Stimulated activated naive CD8-positive, alpha-beta T cell treated with anti-CD3 and anti-CD28 coated beads, Interleukin-15, Interleukin-2, amounts not matched to agents 100 ng/mL and 50 ng/mL, for 24 hours (primary cell): ENCODE measurements at regions not wholly inside any gene's neighbourhood (a gene's known extent, or its start where the extent isn't known, plus 50 kb on each side); places are given as distances from the start of the nearest gene placed in this dataset.
A peak's percentile ranks its signal among the peaks of the same experiment; 100 is the strongest.
"Not testable (repeated sequence)": the region's sequence is repeated elsewhere in the genome, so short reads cannot be mapped to it uniquely, and the experiment has no call there.

ENCODE experiments used
- H3K27ac Mint-ChIP-seq: one replicate; pipeline ENCODE4 v1.8.0; 2021; ENCODE audit warnings: mild to moderate bottlenecking, mixed read lengths
- H3K27me3 Mint-ChIP-seq: one replicate; pipeline ENCODE4 v1.8.0; 2021; ENCODE audit warnings: mixed read lengths
- H3K36me3 Mint-ChIP-seq: one replicate; pipeline ENCODE4 v1.8.0; 2021; ENCODE audit warnings: low read depth, mixed read lengths
- H3K4me1 Mint-ChIP-seq: one replicate; pipeline ENCODE4 v1.8.0; 2021; ENCODE audit warnings: low read depth, mixed read lengths
- H3K4me3 Mint-ChIP-seq: one replicate; pipeline ENCODE4 v1.8.0; 2021; ENCODE audit warnings: mild to moderate bottlenecking, mixed read lengths
- H3K9me3 Mint-ChIP-seq: one replicate; pipeline ENCODE4 v1.8.0; 2021; ENCODE audit warnings: mixed read lengths

DNA sequence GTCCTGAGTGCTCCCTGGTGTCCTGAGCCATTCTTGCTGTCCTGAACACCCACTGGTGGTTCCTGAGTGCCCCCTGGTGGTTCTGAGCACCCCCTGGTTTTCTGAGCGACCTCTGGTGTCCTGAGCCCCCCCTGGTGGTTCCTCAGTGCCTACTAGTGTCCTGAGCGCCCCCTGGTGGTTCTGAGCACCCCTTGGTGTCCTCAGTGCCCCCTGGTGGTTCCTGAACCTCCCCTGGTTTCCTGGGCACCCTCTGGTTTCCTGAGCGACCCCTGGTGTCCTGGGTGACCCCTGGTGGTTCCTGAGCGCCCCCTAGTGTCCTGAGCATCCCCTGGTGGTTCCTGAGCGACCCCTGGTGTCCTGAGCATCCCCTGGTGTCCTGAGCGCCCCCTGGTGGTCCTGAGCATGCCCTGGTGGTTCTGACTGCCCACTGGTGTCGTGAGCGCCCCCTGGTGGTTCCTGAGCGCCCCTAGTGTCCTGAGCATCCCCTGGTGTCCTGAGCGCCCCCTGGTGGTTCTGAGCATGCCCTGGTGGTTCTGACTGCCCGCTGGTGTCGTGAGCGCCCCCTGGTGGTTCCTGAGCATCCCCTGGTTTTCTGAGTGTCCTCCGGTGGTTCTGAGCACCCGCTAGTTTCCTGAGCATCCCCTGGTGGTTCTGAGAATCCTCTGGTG lies 473.1 kb downstream of the TMEM121 start:
- Mint-ChIP-seq H3K27ac (peak overlapping the region; percentile 58), H3K9me3 (no peaks in the 10 kb centered on the region), H3K4me3 (peak overlapping the region; percentile 43), H3K4me1 (peaks cover 55% of the 10 kb centered on the region), H3K36me3 (no peaks in the 10 kb centered on the region), H3K27me3 (no peaks in the 10 kb centered on the region)

DNA sequence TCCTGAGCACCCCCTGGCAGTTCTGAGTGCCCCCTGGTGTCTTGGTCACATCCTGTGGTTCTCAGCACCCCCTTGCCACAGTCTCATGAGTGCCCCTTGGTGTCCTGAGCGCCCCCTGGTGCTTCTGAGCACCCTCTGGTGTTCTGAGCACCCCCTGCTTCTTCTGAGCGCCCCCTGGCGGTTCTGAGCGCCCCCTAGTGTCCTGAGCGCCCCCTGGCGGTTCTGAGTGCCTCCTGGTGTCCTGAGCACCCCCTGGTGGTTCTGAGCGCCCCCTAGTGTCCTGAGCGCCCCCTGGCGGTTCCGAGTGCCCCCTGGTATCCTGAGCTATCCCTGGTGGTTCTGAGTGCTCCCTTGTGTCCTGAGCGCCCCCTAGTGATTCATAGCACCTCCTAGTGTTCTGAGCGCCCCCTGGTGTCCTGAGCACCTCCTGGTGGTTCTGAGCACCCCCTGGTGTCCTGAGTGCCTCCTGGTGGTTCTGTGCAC lies 473.7 kb downstream of the TMEM121 start:
- not testable (repeated sequence) for H3K27me3 Mint-ChIP-seq, H3K4me3 Mint-ChIP-seq, H3K36me3 Mint-ChIP-seq, H3K9me3 Mint-ChIP-seq
- H3K4me1 Mint-ChIP-seq, result peaks cover 55% of the 10 kb centered on the region
- peak overlapping the region; percentile 26 for H3K27ac Mint-ChIP-seq

DNA sequence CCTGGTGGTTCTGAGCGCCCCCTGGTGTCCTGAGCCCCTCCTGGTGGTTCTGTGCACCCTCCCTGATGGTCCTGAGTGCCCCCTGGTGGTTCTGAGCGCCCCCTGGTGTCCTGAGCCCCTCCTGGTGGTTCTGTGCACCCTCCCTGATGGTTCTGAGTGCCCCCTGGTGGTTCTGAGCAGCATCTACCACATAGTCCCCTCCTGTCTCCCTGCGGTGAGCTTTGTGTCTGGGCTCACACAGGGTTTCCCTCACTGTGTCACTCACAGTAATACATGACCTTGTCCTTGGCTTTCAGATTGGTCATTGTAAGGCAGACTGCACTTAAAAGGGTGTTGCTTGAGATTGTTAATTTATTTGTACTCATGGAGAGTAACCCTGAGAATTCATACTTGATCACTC lies 474.9 kb downstream of the TMEM121 start:
- Mint-ChIP-seq H3K4me1 (peaks cover 62% of the 10 kb centered on the region), H3K27ac (peak overlapping the region; percentile 65)
- H3K9me3 Mint-ChIP-seq, H3K4me3 Mint-ChIP-seq, H3K36me3 Mint-ChIP-seq, H3K27me3 Mint-ChIP-seq: not testable (repeated sequence)

DNA sequence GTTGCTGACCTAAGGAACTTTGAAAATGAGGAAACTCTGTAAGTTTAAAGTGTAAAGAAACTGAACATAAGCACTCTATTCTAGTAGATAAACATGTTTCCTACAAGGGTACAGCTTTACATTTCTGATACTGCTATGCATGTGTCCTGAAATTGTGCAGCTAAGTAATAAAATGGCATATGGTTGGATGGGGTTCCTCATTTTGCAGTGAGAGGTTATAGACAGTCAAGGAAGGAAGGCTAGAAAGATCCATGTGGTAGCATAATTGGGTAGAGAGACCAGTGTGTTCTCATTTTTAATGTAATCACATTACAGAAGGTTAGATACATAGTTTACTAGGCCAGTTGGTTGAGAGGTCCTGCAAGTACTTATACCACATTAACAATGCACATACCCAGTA lies 477.0 kb downstream of the TMEM121 start:
- Mint-ChIP-seq H3K36me3 (no peaks in the 10 kb centered on the region), H3K9me3 (no peaks in the 10 kb centered on the region), H3K27ac (peak overlapping the region; percentile 2), H3K4me1 (peaks cover 72% of the 10 kb centered on the region), H3K4me3 (peak overlapping the region; percentile 6), H3K27me3 (no peaks in the 10 kb centered on the region)

DNA sequence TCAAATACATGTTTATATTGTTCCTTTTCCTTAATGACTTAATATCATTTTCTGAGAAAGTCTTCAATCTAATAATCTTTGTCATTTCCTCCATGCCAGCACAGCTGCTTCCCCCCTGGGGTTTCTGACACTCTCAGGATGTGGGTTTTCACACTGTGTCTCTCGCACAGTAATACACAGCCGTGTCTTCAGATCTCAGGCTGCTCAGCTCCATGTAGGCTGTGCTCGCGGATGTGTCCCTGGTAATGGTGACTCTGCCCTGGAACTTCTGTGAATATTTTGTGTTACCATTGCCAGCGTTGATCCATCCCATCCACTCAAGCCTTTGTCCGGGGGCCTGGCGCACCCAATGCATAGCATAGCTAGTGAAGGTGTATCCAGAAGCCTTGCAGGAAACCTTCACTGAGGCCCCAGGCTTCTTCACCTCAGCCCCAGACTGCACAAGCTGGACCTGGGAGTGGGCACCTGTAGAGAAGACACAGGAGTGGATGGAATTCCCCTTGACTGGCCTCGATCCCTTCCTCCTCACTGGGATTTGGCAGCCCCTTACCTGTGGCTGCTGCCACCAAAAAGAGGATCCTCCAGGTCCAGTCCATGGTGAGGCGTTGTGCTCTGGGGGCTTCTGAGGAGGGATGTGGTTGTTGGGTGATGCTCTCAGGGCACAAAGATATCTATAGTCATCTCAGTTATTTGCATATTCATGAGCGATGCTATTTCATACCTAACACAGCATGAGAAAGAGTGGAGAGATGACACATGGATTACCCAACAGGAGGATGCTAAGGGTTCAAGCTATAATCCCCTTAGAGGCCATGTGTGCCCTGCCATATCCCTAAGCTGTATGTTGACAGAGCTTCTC lies 478.8 kb downstream of the TMEM121 start:
- Mint-ChIP-seq H3K4me3 (peak overlapping the region; percentile 75), H3K27ac (peak overlapping the region; percentile 90), H3K4me1 (peaks cover 75% of the 10 kb centered on the region)
- H3K27me3 Mint-ChIP-seq, H3K36me3 Mint-ChIP-seq, H3K9me3 Mint-ChIP-seq: not testable (repeated sequence)

DNA sequence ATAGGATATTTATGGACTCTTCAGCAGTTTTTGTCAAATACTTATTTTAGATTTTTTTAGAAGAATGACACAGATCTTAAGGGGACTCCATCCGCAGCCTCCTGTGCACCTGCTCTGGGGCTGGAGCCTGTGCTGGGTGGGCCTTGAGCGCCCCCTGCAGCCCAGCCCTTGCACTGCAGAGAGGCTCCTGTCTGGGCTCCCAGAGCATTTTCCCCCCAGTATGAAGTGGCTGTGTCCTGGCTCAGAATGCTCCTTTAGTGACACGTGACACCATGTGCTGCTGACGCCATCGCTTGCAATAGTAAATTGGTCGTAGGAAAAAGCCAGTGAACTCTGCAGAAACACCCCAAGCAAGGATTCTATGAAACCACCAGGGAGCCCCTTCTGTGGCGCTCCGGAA lies 479.7 kb downstream of the TMEM121 start:
- H3K36me3 Mint-ChIP-seq, H3K27me3 Mint-ChIP-seq, H3K9me3 Mint-ChIP-seq: not testable (repeated sequence)
- Mint-ChIP-seq H3K27ac (peak overlapping the region; percentile 90), H3K4me3 (peak overlapping the region; percentile 77), H3K4me1 (peaks cover 83% of the 10 kb centered on the region)

DNA sequence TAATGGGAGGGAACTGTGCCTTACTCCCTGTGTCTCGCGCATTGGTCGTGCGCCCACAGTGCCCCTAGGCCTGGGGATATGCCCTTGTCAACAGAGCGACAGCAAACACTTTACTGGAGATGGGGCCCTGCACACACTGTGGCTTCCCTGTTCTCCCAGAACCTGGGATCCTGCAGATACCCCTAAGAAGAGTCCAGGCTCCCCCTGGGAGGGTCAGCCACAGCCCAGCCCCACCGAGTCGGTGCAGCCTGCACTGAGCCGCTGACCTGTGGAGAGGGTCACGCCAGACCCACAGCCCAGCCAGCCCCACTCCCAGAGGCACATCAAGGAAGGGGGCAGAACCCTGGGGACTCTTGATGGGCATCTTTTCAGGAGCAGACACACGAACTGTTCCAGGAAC lies 480.3 kb downstream of the TMEM121 start:
- peak overlapping the region; percentile 77 for H3K4me3 Mint-ChIP-seq
- not testable (repeated sequence) for H3K27me3 Mint-ChIP-seq

DNA sequence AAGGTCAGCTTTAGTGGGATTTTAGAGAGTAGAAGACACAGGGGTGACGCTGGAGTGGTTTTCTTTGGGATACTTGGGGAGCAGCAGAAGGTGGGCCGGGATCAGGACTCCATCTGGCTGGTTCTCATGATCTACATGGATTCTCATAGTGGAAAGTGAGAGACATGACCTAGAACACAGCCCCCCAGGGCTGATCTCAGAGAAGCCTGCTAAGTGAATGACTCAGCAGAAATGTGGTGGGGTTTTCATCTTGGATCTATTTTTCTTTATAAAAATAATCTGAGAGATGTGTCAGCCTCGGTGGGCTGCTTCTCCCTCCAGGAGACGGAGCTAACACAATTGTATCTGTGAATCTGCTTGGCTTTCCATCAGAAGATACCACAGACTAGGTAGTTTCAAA lies 484.4 kb downstream of the TMEM121 start:
- Mint-ChIP-seq H3K9me3 (no peaks in the 10 kb centered on the region), H3K4me1 (peaks cover 85% of the 10 kb centered on the region), H3K27ac (peak overlapping the region; percentile 86)

More for the DNA sequence above, 480.3 kb downstream of the TMEM121 start:
- not testable (repeated sequence) for H3K36me3 Mint-ChIP-seq, H3K9me3 Mint-ChIP-seq
- Mint-ChIP-seq H3K4me1 (peaks cover 84% of the 10 kb centered on the region), H3K27ac (peak overlapping the region; percentile 90)

DNA sequence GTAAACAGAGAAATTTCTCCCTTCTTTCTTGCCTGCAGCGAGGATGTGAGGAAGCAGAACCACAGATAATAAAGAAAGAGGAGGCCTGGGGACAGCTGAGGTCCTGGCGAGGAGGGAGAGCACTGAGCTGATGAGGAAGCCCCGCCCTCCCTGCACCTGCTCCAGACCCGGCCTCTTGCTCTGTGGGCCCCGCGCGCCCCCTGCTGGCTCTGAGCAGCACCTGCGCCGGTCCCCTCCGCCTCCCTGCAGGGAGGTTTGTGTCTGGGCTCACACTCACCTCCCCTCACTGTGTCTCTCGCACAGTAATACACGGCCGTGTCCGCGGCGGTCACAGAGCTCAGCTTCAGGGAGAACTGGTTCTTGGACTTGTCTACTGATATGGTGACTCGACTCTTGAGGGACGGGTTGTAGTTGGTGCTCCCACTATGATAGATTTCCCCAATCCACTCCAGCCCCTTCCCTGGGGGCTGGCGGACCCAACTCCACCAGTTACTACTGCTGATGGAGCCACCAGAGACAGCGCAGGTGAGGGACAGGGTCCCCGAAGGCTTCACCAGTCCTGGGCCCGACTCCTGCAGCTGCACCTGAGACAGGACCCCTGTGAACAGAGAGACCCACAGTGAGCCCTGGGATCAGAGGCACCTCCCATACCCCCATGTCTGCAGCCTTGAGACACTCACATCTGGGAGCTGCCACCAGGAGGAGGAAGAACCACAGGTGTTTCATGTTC lies 485.4 kb downstream of the TMEM121 start:
- Mint-ChIP-seq H3K27ac (peak overlapping the region; percentile 86), H3K4me3 (peak overlapping the region; percentile 64), H3K4me1 (peaks cover 81% of the 10 kb centered on the region)
- H3K36me3 Mint-ChIP-seq, H3K27me3 Mint-ChIP-seq, H3K9me3 Mint-ChIP-seq: not testable (repeated sequence)

More for the DNA sequence above, 484.4 kb downstream of the TMEM121 start:
- H3K27me3 Mint-ChIP-seq, result peaks cover 3% of the 10 kb centered on the region
- peaks cover 3% of the 10 kb centered on the region for H3K36me3 Mint-ChIP-seq
- no peak overlapping the region for H3K4me3 Mint-ChIP-seq

DNA sequence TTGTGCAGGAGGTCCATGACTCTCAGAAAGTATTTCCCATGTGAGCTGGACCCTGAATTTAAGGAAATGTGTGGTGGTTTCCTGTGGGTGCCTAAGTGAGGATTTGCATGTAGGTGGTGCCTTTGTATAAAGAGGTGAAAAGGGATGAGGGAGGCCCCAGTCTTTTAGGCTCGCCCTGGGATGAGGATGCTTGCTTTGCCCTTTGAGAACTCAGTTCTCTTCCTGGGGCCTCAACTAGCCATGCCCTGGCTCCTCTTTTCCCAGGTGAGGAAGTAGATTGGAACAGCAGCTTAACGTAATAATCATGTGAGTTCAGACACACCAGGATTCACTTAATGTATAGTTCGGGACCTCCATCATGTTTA lies 486.0 kb downstream of the TMEM121 start:
- not testable (repeated sequence) for H3K9me3 Mint-ChIP-seq, H3K27me3 Mint-ChIP-seq, H3K36me3 Mint-ChIP-seq
- Mint-ChIP-seq H3K27ac (peak overlapping the region; percentile 86), H3K4me1 (peaks cover 79% of the 10 kb centered on the region), H3K4me3 (peak overlapping the region; percentile 64)

DNA sequence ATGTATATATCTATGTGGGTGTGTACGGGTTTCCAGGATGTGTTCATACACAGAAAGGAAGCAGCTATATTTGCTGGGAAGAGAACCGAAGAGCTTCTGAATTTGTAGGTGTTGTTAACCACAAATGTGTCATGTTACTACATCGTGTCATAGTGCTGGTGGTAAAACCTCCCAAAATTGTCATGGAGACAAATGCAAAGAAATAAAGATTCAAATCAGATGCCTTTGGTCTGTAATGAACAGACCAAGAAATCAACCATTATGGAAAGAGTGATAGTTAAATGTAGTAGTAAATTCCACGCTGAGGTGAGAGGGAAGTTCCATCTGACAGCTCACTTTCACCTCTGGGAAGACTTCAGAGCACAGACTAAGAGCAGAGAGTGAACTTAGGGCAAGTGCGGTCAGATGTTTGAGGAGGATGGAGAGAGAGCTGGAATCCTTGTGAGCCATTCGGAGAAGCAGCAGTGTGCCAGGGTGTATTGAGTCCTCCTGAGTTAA lies 487.5 kb downstream of the TMEM121 start:
- Mint-ChIP-seq H3K9me3 (no peaks in the 10 kb centered on the region), H3K4me1 (peaks cover 69% of the 10 kb centered on the region), H3K4me3 (peak overlapping the region; percentile 73), H3K27me3 (peaks cover 6% of the 10 kb centered on the region), H3K36me3 (peaks cover 3% of the 10 kb centered on the region), H3K27ac (peak overlapping the region; percentile 98)

DNA sequence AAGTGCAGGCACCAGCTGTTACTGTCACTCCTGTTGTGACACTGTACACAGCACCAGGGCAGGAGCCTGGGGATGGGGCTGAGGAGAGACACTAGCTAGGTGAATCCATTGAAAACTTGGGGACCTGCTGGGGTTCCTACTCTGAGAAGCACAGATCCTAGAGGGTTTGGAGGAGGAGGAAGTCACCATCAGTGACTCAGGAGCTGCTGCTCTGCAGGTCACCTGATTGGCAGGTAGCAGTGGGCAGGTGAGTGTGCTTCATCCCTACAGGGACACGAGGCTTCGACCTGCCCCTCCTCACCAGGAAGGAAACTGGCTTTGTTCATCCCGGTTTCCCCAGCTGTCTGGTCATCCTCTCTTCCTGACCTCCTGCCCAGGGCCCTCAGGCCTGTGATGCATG lies 491.6 kb downstream of the TMEM121 start:
- H3K9me3 Mint-ChIP-seq, H3K27ac Mint-ChIP-seq, H3K4me3 Mint-ChIP-seq, H3K36me3 Mint-ChIP-seq: not testable (repeated sequence)
- Mint-ChIP-seq H3K4me1 (peaks cover 61% of the 10 kb centered on the region), H3K27me3 (peaks cover 11% of the 10 kb centered on the region)

DNA sequence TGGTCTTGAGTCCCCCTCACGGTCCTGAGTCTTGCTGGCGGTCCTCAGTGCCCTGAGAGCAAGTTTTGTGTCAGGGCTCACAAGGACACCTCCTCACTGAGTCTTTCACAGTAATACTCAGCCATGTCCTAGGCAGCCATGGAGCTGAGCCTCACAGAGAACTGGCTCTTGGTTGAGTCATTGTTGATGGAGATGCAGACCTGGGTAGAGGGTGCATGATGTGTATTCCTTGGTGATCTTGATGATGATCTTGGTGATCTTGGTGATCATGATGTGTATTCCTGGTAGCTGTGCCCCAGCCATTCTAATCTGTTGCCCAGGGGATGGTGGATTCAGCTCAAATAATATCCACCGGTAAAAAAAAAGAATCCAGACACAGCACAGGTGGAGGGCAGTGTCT lies 495.4 kb downstream of the TMEM121 start:
- H3K27me3 Mint-ChIP-seq, result peaks cover 13% of the 10 kb centered on the region
- H3K9me3 Mint-ChIP-seq, result peaks cover 12% of the 10 kb centered on the region
- H3K4me3 Mint-ChIP-seq, result no peak overlapping the region
- H3K4me1 Mint-ChIP-seq, result peaks cover 63% of the 10 kb centered on the region
- H3K36me3 Mint-ChIP-seq, result peaks cover 10% of the 10 kb centered on the region
- peak overlapping the region; percentile 89 for H3K27ac Mint-ChIP-seq

DNA sequence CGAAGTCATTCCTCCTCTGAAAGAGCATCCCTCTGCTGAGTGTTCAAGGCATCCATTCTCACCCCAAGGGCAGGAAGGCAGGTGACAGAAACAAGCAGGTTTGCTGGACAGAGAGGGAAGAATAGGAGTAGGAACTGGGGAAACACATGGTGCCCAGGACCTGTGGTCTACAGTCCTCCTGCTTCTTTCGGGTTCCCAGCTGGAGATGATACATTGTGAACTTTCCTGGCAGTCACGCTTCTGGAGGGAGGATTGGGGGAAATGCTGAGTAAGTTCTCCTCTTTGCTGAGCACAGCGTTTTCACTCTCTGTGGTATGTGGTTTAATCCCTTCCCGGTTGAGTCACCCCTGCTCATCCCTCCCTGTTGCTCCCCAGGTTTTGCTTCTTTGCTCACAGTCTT lies 496.3 kb downstream of the TMEM121 start:
- H3K4me1 Mint-ChIP-seq, result peaks cover 63% of the 10 kb centered on the region
- H3K4me3 Mint-ChIP-seq, H3K27me3 Mint-ChIP-seq: not testable (repeated sequence)
- peaks cover 12% of the 10 kb centered on the region for H3K9me3 Mint-ChIP-seq
- peak overlapping the region; percentile 32 for H3K27ac Mint-ChIP-seq
- peaks cover 10% of the 10 kb centered on the region for H3K36me3 Mint-ChIP-seq

DNA sequence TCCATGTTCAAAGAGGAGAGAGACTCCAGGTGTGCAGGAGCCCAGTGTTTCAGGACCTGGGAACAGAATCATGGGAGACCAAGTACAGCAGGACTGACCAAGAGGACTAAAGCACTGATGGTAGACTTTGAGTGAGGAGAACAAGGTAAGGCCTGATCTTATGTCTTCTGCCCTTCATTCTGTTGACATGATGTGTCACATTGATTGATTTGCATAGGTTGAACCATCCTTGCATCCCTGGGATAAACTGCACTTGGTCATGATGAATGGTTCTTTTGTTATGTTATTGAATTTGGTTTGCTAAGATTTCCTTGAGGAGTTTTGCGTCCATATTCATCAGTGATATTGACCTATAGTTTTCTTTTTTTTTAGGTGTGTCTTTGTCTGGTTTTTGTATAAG lies 497.0 kb downstream of the TMEM121 start:
- Mint-ChIP-seq H3K36me3 (peaks cover 10% of the 10 kb centered on the region), H3K27ac (no peak overlapping the region), H3K27me3 (peaks cover 10% of the 10 kb centered on the region), H3K4me3 (no peak overlapping the region), H3K4me1 (peaks cover 63% of the 10 kb centered on the region), H3K9me3 (peaks cover 12% of the 10 kb centered on the region)
